ENCODE measurements at regions not wholly inside any gene's neighbourhood (a gene's known extent, or its start where the extent isn't known, plus 50 kb on each side); places are given as distances from the start of the nearest gene placed in this dataset.

DNA sequence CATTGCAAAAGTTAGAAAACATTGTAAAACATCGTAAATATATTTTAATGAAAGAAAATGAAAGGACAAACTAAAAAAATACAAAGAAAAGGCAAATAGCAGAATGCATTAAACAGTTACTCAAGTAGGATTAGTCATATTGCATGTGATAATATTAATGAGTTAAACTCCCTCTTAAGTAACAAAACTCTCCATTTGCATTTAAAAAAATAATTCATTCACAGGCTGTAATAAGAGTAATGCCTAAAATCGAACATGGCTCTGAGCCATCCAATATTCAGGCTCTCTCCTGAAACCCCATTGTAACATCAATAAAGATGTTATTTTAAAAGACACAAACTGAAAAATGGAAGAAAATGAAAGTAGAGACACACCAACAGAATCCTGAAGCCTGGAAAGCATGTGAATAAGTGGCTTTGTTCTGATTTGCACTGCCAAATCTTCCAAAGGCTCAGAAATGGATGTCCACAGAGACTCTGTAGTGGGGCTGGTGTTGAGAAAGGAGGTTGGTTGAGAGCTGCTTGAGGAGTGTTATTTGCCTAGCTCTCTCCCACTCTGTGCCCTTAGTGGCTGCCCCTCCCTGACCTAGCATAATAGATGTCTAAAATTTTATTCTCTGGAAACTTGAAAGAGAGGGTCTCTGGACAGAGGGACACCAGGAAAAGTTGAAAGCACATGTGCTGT is 268.3 kb upstream of the MEOX2 start:
- H3K4me2 ChIP-seq (ENCODE audit: low read depth, low read length, poor library complexity, severe bottlenecking) = no peak overlapping the region
- H3K79me2 ChIP-seq (ENCODE audit: insufficient read depth, low read length) = no peaks in the 10 kb centered on the region
- H2AFZ ChIP-seq (ENCODE audit: low read length) = no peak overlapping the region
- TF ChIP-seq CTCF (conservative IDR thresholded peaks at IDR 0.05; ENCODE audit: low read length) (no peak), EZH2phosphoT487 (IDR thresholded peaks at IDR 0.05; ENCODE audit: borderline replicate concordance) (no peak)
- no peaks in the 10 kb centered on the region for H3F3A ChIP-seq (ENCODE audit: low read depth)
- H3K27me3 ChIP-seq (ENCODE audit: insufficient read depth, low read length, poor library complexity, severe bottlenecking) = no peaks in the 10 kb centered on the region
- H4K20me1 ChIP-seq (ENCODE audit: insufficient read depth, low read length, poor library complexity, severe bottlenecking) = no peaks in the 10 kb centered on the region
- no peaks in the 10 kb centered on the region for H3K36me3 ChIP-seq (ENCODE audit: insufficient read depth, low read length)
- no peak overlapping the region for H3K4me3 ChIP-seq (ENCODE audit: low read length, poor library complexity, severe bottlenecking)
- H3K9me2 ChIP-seq (replicated peaks; ENCODE audit: low read depth, low read length) = no peaks in the 10 kb centered on the region
- no peak overlapping the region for H3K9ac ChIP-seq (ENCODE audit: low read depth, low read length, poor library complexity, severe bottlenecking)
- H3K9me3 ChIP-seq (ENCODE audit: insufficient read depth, low read depth, low read length) = no peaks in the 10 kb centered on the region
- no peaks in the 10 kb centered on the region for H3K4me1 ChIP-seq (ENCODE audit: insufficient read depth, low read length, poor library complexity, severe bottlenecking)

- Histone ChIP-seq H3K4me3 (ENCODE audit: low read length, poor library complexity, severe bottlenecking) (no peak overlapping the region), H3K9me2 (replicated peaks; ENCODE audit: low read depth, low read length) (no peaks in the 10 kb centered on the region), H3K9me3 (ENCODE audit: insufficient read depth, low read depth, low read length) (no peaks in the 10 kb centered on the region), H3K9ac (ENCODE audit: low read depth, low read length, poor library complexity, severe bottlenecking) (no peak overlapping the region), H3K79me2 (ENCODE audit: insufficient read depth, low read length) (no peaks in the 10 kb centered on the region), H4K20me1 (ENCODE audit: insufficient read depth, low read length, poor library complexity, severe bottlenecking) (no peaks in the 10 kb centered on the region), H3F3A (ENCODE audit: low read depth) (no peaks in the 10 kb centered on the region), H2AFZ (ENCODE audit: low read length) (no peak overlapping the region), H3K4me2 (ENCODE audit: low read depth, low read length, poor library complexity, severe bottlenecking) (no peak overlapping the region), H3K36me3 (ENCODE audit: insufficient read depth, low read length) (no peaks in the 10 kb centered on the region), H3K4me1 (ENCODE audit: insufficient read depth, low read length, poor library complexity, severe bottlenecking) (no peaks in the 10 kb centered on the region), H3K27me3 (ENCODE audit: insufficient read depth, low read length, poor library complexity, severe bottlenecking) (no peaks in the 10 kb centered on the region)
- TF ChIP-seq EZH2phosphoT487 (IDR thresholded peaks at IDR 0.05; ENCODE audit: borderline replicate concordance) = no peak
- no peak for TF ChIP-seq CTCF (conservative IDR thresholded peaks at IDR 0.05; ENCODE audit: low read length)
Measured at GRCh38 chr7:15950299-15950698, 263.8 kb upstream of the MEOX2 start.

DNA sequence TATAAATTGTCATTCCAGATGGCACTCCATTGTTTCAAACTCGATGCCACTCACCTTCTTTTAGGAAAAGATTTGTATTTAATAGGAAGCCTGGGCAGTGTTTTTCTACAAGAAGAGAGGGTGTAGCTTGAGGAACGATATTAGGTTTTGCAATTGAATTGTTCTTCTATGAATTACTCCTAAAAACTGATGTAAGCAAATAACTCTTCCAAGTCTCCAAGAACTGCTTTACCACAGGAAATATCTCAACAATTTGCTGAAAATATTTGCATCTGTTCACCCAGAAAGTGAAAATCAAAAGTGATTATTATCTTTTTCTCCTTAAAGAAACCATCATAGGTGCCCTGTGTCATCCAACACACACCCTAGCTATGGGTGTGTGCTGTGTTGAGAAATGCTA is 261.3 kb upstream of the MEOX2 start:
- Histone ChIP-seq H3K36me3 (ENCODE audit: insufficient read depth, low read length) (no peaks in the 10 kb centered on the region), H3K4me3 (ENCODE audit: low read length, poor library complexity, severe bottlenecking) (no peak overlapping the region), H3K27me3 (ENCODE audit: insufficient read depth, low read length, poor library complexity, severe bottlenecking) (no peaks in the 10 kb centered on the region), H3K9me2 (replicated peaks; ENCODE audit: low read depth, low read length) (no peaks in the 10 kb centered on the region), H3F3A (ENCODE audit: low read depth) (no peaks in the 10 kb centered on the region), H3K9ac (ENCODE audit: low read depth, low read length, poor library complexity, severe bottlenecking) (no peak overlapping the region), H3K79me2 (ENCODE audit: insufficient read depth, low read length) (no peaks in the 10 kb centered on the region), H3K9me3 (ENCODE audit: insufficient read depth, low read depth, low read length) (no peaks in the 10 kb centered on the region), H3K4me1 (ENCODE audit: insufficient read depth, low read length, poor library complexity, severe bottlenecking) (no peaks in the 10 kb centered on the region), H3K4me2 (ENCODE audit: low read depth, low read length, poor library complexity, severe bottlenecking) (no peak overlapping the region), H2AFZ (ENCODE audit: low read length) (no peak overlapping the region), H4K20me1 (ENCODE audit: insufficient read depth, low read length, poor library complexity, severe bottlenecking) (no peaks in the 10 kb centered on the region)
- no peak for TF ChIP-seq CTCF (conservative IDR thresholded peaks at IDR 0.05; ENCODE audit: low read length)
- TF ChIP-seq EZH2phosphoT487 (IDR thresholded peaks at IDR 0.05; ENCODE audit: borderline replicate concordance) = no peak
